PC-9 (cell line): ENCODE measurements at regions not wholly inside any gene's neighbourhood (a gene's known extent, or its start where the extent isn't known, plus 50 kb on each side); places are given as distances from the start of the nearest gene placed in this dataset.

Experiments
- BruUV-seq: library from RNA; stranded (reverse); fragments of 400-500 nt; replicated peaks from 2 replicates; lab custom pipeline; 2021; lab: Mats Ljungman, UMichigan
- CTCF ChIA-PET: fragments of 300-600 bp; sonication (Branson Sonifier 250); formaldehyde crosslinking; loops from one replicate; lab custom pipeline; 2022; ENCODE audit warnings: antibody characterized with exemption; lab: Charles Lee
- POLR2A ChIA-PET: fragments of 300-600 bp; sonication (Branson Sonifier 250); formaldehyde crosslinking; loops from one replicate; lab custom pipeline; 2022; ENCODE audit warnings: antibody characterized with exemption; ENCODE audit not compliant: unreplicated experiment; lab: Charles Lee
- DNase-seq, 2 experiments: peaks; one replicate each; pipeline versions ENCODE4 v3.0.0 to v3.0.0-alpha.2; 2015 to 2022; ENCODE audit warnings: mixed read lengths in 1 of 2
- H2AFZ ChIP-seq: fragments of 200-600 bp; sonication (generic); 2 replicates; pipeline ENCODE4 v1.8.1; 2017; ENCODE audit warnings: antibody characterized with exemption
- H3F3A ChIP-seq: fragments of 200-600 bp; sonication (generic); 2 replicates; pipeline ENCODE4 v1.8.1; 2017; ENCODE audit warnings: antibody characterized with exemption, mild to moderate bottlenecking, low read depth; ENCODE audit not compliant: insufficient read depth
- H3K27ac ChIP-seq: fragments of 200-600 bp; sonication (generic); 2 replicates; pipeline ENCODE4 v1.6.1; 2016; ENCODE audit warnings: mixed run types
- H3K27me3 ChIP-seq: fragments of 200-600 bp; sonication (generic); 2 replicates; pipeline ENCODE4 v1.6.1; 2016; ENCODE audit warnings: low read depth, mixed run types; ENCODE audit not compliant: insufficient read depth
- H3K36me3 ChIP-seq: fragments of 200-600 bp; sonication (generic); 2 replicates; pipeline ENCODE4 v1.6.1; 2016; ENCODE audit warnings: low read depth, mixed run types
- H3K4me1 ChIP-seq: fragments of 200-600 bp; sonication (generic); replicated peaks from 2 replicates; pipeline ENCODE4 v1.6.1; 2016; ENCODE audit warnings: mixed run types; ENCODE audit not compliant: insufficient read depth
- H3K4me2 ChIP-seq: fragments of 200-600 bp; sonication (generic); 2 replicates; pipeline ENCODE4 v1.6.1; 2017; ENCODE audit warnings: mixed run types
- H3K4me3 ChIP-seq: fragments of 200-600 bp; sonication (generic); 2 replicates; pipeline ENCODE4 v1.6.1; 2016; ENCODE audit warnings: mixed run types
- H3K79me2 ChIP-seq: fragments of 200-600 bp; sonication (generic); 2 replicates; pipeline ENCODE4 v1.6.1; 2017; ENCODE audit warnings: low read depth, mixed run types
- H3K9me2 ChIP-seq: fragments of 200-600 bp; sonication (generic); 2 replicates; pipeline ENCODE4 v1.8.1; 2017; ENCODE audit warnings: mild to moderate bottlenecking; ENCODE audit not compliant: insufficient read depth
- H3K9me3 ChIP-seq: fragments of 200-600 bp; sonication (generic); 2 replicates; pipeline ENCODE4 v1.8.1; 2016; ENCODE audit warnings: low read depth; ENCODE audit not compliant: insufficient read depth
- H4K20me1 ChIP-seq: fragments of 200-600 bp; sonication (generic); 2 replicates; pipeline ENCODE4 v1.8.1; 2017; ENCODE audit not compliant: insufficient read depth
- CTCF ChIP-seq: fragments of 200-600 bp; sonication (generic); conservative IDR thresholded peaks from 2 replicates; pipeline ENCODE4 v1.6.1; 2017; ENCODE audit warnings: mixed run types, antibody characterized with exemption, mild to moderate bottlenecking, moderate library complexity
- EZH2 ChIP-seq: fragments of 200-600 bp; sonication (generic); IDR thresholded peaks from 2 replicates; pipeline ENCODE4 v1.8.0; 2017; ENCODE audit warnings: antibody characterized with exemption, low read depth
- intact Hi-C: fragments of 100-400 bp; cut with micrococcal nuclease; formaldehyde crosslinking; loops from one replicate; pipeline ENCODE4 v1.10.0; 2022; ENCODE audit not compliant: unreplicated experiment

- H3K4me1 ChIP-seq: no peaks in the 10 kb centered on the region
- no peak overlapping the region for H3K4me2 ChIP-seq
- no peaks in the 10 kb centered on the region for H3K9me3 ChIP-seq
- H3K27ac ChIP-seq: no peak overlapping the region
- no TSS peak for BruUV-seq
- H4K20me1 ChIP-seq: no peaks in the 10 kb centered on the region
- H3F3A ChIP-seq: no peaks in the 10 kb centered on the region
- H3K36me3 ChIP-seq: no peaks in the 10 kb centered on the region
- no peak overlapping the region for H3K4me3 ChIP-seq
- no peak for DNase-seq
- H3K27me3 ChIP-seq: peaks cover 46% of the 10 kb centered on the region
- intact Hi-C loops: no loop called here
- H3K9me2 ChIP-seq: no peaks in the 10 kb centered on the region
- ChIA-PET CTCF (no interaction called here), POLR2A (no interaction called here)
- TF ChIP-seq EZH2 (no peak), CTCF (no peak)
- no peaks in the 10 kb centered on the region for H3K79me2 ChIP-seq
- no peak overlapping the region for H2AFZ ChIP-seq
Measured at GRCh38 chr19:30731591-30731990, 359.4 kb downstream of the ZNF536 start.

- no peaks in the 10 kb centered on the region for H3K36me3 ChIP-seq
- H4K20me1 ChIP-seq: no peaks in the 10 kb centered on the region
- no peaks in the 10 kb centered on the region for H3F3A ChIP-seq
- DNase-seq: no peak
- no peak for TF ChIP-seq EZH2
- H3K27ac ChIP-seq: no peak overlapping the region
- H3K9me2 ChIP-seq: no peaks in the 10 kb centered on the region
- H3K9me3 ChIP-seq: no peaks in the 10 kb centered on the region
- H2AFZ ChIP-seq: no peak overlapping the region
- no peak overlapping the region for H3K4me3 ChIP-seq
- POLR2A ChIA-PET: no interaction called here
- CTCF ChIA-PET: no interaction called here
- BruUV-seq: no TSS peak
- no peak overlapping the region for H3K4me2 ChIP-seq
- H3K4me1 ChIP-seq: no peaks in the 10 kb centered on the region
- intact Hi-C loops: no loop called here
- no peaks in the 10 kb centered on the region for H3K79me2 ChIP-seq
- H3K27me3 ChIP-seq: peaks cover 50% of the 10 kb centered on the region
Measured at GRCh38 chr19:30729451-30729850, 357.3 kb downstream of the ZNF536 start.

GRCh38 chr19:30722761-30723160 is 350.6 kb downstream of the ZNF536 start:
- intact Hi-C loops: no loop called here
- no peak overlapping the region for H3K27ac ChIP-seq
- no peak overlapping the region for H3K4me3 ChIP-seq
- no peaks in the 10 kb centered on the region for H3K9me2 ChIP-seq
- peaks cover 68% of the 10 kb centered on the region for H3K27me3 ChIP-seq
- CTCF ChIA-PET: no interaction called here
- BruUV-seq: no TSS peak
- POLR2A ChIA-PET: no interaction called here
- H3K4me1 ChIP-seq: no peaks in the 10 kb centered on the region
- H3F3A ChIP-seq: no peaks in the 10 kb centered on the region
- no peak overlapping the region for H2AFZ ChIP-seq
- H3K9me3 ChIP-seq: no peaks in the 10 kb centered on the region
- no peak for DNase-seq
- H3K79me2 ChIP-seq: no peaks in the 10 kb centered on the region
- H3K36me3 ChIP-seq: no peaks in the 10 kb centered on the region
- no peak overlapping the region for H3K4me2 ChIP-seq
- TF ChIP-seq EZH2 (no peak), CTCF (no peak)
- H4K20me1 ChIP-seq: no peaks in the 10 kb centered on the region

GRCh38 chr19:30722186-30722585 is 350.0 kb downstream of the ZNF536 start:
- POLR2A ChIA-PET: no interaction called here
- Histone ChIP-seq H3F3A (no peaks in the 10 kb centered on the region), H3K27ac (no peak overlapping the region), H3K4me1 (no peaks in the 10 kb centered on the region), H2AFZ (no peak overlapping the region), H4K20me1 (no peaks in the 10 kb centered on the region), H3K27me3 (peaks cover 71% of the 10 kb centered on the region), H3K4me2 (no peak overlapping the region), H3K36me3 (no peaks in the 10 kb centered on the region), H3K79me2 (no peaks in the 10 kb centered on the region), H3K9me2 (no peaks in the 10 kb centered on the region), H3K9me3 (no peaks in the 10 kb centered on the region), H3K4me3 (no peak overlapping the region)
- BruUV-seq: no TSS peak
- no peak for DNase-seq
- intact Hi-C loops: no loop called here
- TF ChIP-seq CTCF (no peak), EZH2 (no peak)
- CTCF ChIA-PET: interaction anchor here (0.6 kb wide), 1 partner anchor 10 kb away, joined by 3 read pairs; no protein-coding TSS in a partner anchor
